ELR (cell line): ENCODE measurements at regions not wholly inside any gene's neighbourhood (a gene's known extent, or its start where the extent isn't known, plus 50 kb on each side); places are given as distances from the start of the nearest gene placed in this dataset.
A peak's percentile ranks its signal among the peaks of the same experiment; 100 is the strongest.

ENCODE experiments used
- DNase-seq: peaks from one replicate; pipeline ENCODE4 v3.0.0-alpha.2; 2015; ENCODE audit warnings: low read depth

GRCh38 chr14:28690029-28690692, 76.4 kb upstream of the FOXG1 start:
- DNase-seq: no peak

GRCh38 chr14:28695109-28695508, 71.5 kb upstream of the FOXG1 start:
- no peak for DNase-seq

GRCh38 chr14:28701733-28702132, 64.9 kb upstream of the FOXG1 start:
- no peak for DNase-seq

GRCh38 chr14:28703482-28703881, 63.1 kb upstream of the FOXG1 start:
- DNase-seq: no peak

GRCh38 chr14:28704153-28704552, 62.4 kb upstream of the FOXG1 start:
- peak; percentile 32 for DNase-seq

- peak; percentile 67 for DNase-seq
These were observed 58.8 kb upstream of the FOXG1 start for GRCh38 chr14:28707814-28708213.

- DNase-seq: no peak
These were observed 56.8 kb upstream of the FOXG1 start for GRCh38 chr14:28709571-28710305.
